ENCODE measurements at regions not wholly inside any gene's neighbourhood (a gene's known extent, or its start where the extent isn't known, plus 50 kb on each side); places are given as distances from the start of the nearest gene placed in this dataset.

DNA sequence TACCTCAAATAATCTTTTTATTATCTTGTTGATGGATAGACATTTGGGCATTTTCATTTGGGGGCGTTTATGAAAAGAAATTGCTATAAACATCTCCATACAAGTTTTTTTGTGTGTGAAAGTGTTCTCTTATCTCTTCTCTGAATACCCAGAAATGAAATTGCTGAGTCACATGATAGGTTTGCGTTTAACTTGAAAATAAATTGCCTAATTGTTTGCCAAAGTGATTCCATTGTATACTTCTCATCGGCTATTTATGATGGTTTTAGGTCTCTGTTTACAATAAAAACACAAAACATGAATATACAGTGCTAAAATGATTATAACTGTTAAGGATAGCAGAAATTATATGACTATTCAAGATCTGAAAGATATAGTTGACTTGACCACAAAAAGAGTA is 361.7 kb downstream of the TAF11L14 start:
- TF ChIP-seq, protein P1, sequence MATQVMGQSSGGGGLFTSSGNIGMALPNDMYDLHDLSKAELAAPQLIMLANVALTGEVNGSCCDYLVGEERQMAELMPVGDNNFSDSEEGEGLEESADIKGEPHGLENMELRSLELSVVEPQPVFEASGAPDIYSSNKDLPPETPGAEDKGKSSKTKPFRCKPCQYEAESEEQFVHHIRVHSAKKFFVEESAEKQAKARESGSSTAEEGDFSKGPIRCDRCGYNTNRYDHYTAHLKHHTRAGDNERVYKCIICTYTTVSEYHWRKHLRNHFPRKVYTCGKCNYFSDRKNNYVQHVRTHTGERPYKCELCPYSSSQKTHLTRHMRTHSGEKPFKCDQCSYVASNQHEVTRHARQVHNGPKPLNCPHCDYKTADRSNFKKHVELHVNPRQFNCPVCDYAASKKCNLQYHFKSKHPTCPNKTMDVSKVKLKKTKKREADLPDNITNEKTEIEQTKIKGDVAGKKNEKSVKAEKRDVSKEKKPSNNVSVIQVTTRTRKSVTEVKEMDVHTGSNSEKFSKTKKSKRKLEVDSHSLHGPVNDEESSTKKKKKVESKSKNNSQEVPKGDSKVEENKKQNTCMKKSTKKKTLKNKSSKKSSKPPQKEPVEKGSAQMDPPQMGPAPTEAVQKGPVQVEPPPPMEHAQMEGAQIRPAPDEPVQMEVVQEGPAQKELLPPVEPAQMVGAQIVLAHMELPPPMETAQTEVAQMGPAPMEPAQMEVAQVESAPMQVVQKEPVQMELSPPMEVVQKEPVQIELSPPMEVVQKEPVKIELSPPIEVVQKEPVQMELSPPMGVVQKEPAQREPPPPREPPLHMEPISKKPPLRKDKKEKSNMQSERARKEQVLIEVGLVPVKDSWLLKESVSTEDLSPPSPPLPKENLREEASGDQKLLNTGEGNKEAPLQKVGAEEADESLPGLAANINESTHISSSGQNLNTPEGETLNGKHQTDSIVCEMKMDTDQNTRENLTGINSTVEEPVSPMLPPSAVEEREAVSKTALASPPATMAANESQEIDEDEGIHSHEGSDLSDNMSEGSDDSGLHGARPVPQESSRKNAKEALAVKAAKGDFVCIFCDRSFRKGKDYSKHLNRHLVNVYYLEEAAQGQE (IDR thresholded peaks at IDR 0.05; ENCODE audit: insufficient replicate concordance, low read depth), result no peak
- Histone ChIP-seq H3K4me3 (replicated peaks; ENCODE audit: insufficient read depth, low read length) (no peak overlapping the region), H3K27me3 (ENCODE audit: insufficient read depth, poor library complexity, severe bottlenecking) (no peaks in the 10 kb centered on the region), H3K27ac (replicated peaks) (no peak overlapping the region)
- DNase-seq (ENCODE audit: low read depth in 1 of 2, low spot score in 1 of 2), result no peak

DNA sequence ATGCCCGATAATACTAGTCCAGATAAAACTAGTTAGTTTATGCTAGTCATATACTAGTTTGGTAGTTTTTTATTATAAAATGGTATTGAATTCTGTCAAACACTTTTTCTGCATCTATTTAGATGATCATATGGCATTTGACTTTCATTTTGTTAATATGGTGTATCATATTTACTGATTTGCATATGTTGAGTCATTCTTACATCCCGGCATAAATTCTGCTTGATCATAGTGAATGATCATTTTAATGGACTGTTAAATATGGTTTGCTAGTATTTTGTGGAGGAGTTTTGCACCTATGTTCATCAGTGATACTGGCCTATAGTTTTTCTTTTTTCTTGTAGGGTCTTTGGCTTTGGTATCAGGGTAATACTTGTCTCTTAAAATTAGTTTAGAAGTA is 365.6 kb downstream of the TAF11L14 start:
- TF ChIP-seq, protein P1 (IDR thresholded peaks at IDR 0.05; ENCODE audit: insufficient replicate concordance, low read depth), result no peak
- TF ChIP-seq GABPA (IDR thresholded peaks at IDR 0.05; ENCODE audit: low read depth), result no peak
- no peak for TF ChIP-seq SPI1 (IDR thresholded peaks at IDR 0.05; ENCODE audit: borderline replicate concordance, low read depth)
- no peak for TF ChIP-seq POLR2AphosphoS5 (IDR thresholded peaks at IDR 0.05; ENCODE audit: low read depth)
- DNase-seq (ENCODE audit: low read depth in 1 of 2, low spot score in 1 of 2), result no peak
- no peak overlapping the region for H3K27ac ChIP-seq (replicated peaks)

DNA sequence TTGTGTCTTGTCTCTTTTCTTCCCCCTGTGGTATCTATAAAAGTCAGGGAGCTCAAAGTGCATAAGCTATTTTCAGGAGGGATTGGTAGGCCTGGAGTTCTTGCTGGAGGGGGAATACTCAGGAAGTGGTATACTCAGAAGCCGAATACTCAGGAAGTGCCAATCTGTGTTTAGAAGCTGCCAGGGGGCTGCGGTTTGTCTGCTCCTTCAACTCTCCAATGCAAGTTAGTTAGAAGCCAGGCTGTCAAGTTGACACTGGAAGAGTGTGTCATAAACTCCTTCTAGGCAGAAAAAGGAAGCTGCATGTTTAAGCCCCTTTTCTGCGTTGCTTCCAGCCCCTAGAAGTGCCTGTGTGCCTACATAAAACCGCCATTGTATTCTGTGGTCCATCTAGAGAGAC is 366.5 kb downstream of the TAF11L14 start:
- DNase-seq (ENCODE audit: low read depth in 1 of 2, low spot score in 1 of 2), result peak in 1 of 2 experiments; percentile 3
- Histone ChIP-seq H3K4me3 (replicated peaks; ENCODE audit: insufficient read depth, low read length) (no peak overlapping the region), H3K27me3 (ENCODE audit: insufficient read depth, poor library complexity, severe bottlenecking) (no peaks in the 10 kb centered on the region), H3K27ac (replicated peaks) (no peak overlapping the region)
- no peak for TF ChIP-seq POLR2AphosphoS5 (IDR thresholded peaks at IDR 0.05; ENCODE audit: low read depth)
- TF ChIP-seq, protein P1 (IDR thresholded peaks at IDR 0.05; ENCODE audit: insufficient replicate concordance, low read depth), result no peak
- TF ChIP-seq GABPA (IDR thresholded peaks at IDR 0.05; ENCODE audit: low read depth), result no peak
- TF ChIP-seq, protein P2, sequence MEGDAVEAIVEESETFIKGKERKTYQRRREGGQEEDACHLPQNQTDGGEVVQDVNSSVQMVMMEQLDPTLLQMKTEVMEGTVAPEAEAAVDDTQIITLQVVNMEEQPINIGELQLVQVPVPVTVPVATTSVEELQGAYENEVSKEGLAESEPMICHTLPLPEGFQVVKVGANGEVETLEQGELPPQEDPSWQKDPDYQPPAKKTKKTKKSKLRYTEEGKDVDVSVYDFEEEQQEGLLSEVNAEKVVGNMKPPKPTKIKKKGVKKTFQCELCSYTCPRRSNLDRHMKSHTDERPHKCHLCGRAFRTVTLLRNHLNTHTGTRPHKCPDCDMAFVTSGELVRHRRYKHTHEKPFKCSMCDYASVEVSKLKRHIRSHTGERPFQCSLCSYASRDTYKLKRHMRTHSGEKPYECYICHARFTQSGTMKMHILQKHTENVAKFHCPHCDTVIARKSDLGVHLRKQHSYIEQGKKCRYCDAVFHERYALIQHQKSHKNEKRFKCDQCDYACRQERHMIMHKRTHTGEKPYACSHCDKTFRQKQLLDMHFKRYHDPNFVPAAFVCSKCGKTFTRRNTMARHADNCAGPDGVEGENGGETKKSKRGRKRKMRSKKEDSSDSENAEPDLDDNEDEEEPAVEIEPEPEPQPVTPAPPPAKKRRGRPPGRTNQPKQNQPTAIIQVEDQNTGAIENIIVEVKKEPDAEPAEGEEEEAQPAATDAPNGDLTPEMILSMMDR (IDR thresholded peaks at IDR 0.05; ENCODE audit: insufficient read depth, low read length), result no peak
- no peak; the same call in 1 of the 2 replicates for TF ChIP-seq SPI1 (IDR thresholded peaks at IDR 0.05; ENCODE audit: borderline replicate concordance, low read depth)

More for the DNA sequence above, 365.6 kb downstream of the TAF11L14 start:
- no peak overlapping the region for H3K4me3 ChIP-seq (replicated peaks; ENCODE audit: insufficient read depth, low read length)
- no peaks in the 10 kb centered on the region for H3K27me3 ChIP-seq (ENCODE audit: insufficient read depth, poor library complexity, severe bottlenecking)

DNA sequence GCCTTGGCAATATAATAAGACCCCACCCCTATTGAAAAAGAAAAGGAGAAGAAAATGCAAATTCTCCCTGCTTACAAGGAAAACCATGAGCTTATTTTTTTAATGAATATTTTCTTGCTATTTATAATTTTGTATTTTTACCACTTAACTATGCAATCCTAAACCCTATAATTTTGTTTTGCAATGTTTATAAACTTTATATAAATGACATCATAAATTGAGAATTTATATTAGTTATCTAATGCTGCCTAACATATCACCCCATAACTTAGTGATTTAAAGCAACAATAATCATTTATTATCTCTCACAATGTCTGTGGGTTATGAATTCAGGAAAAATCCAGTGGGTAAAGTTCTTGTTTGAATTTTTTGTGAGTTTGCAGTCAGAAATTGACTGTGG is 369.1 kb downstream of the TAF11L14 start:
- TF ChIP-seq, protein P1 (IDR thresholded peaks at IDR 0.05; ENCODE audit: insufficient replicate concordance, low read depth), result no peak
- TF ChIP-seq, protein P2 (IDR thresholded peaks at IDR 0.05; ENCODE audit: insufficient read depth, low read length), result no peak
- TF ChIP-seq POLR2AphosphoS5 (IDR thresholded peaks at IDR 0.05; ENCODE audit: low read depth) (no peak), SPI1 (IDR thresholded peaks at IDR 0.05; ENCODE audit: borderline replicate concordance, low read depth) (no peak)
- no peaks in the 10 kb centered on the region for H3K27me3 ChIP-seq (ENCODE audit: insufficient read depth, poor library complexity, severe bottlenecking)
- H3K27ac ChIP-seq (replicated peaks), result no peak overlapping the region
- no peak overlapping the region for H3K4me3 ChIP-seq (replicated peaks; ENCODE audit: insufficient read depth, low read length)
- DNase-seq (ENCODE audit: low read depth in 1 of 2, low spot score in 1 of 2), result no peak

Measured in HL-60 (cell line).